ENCODE measurements at regions not wholly inside any gene's neighbourhood (a gene's known extent, or its start where the extent isn't known, plus 50 kb on each side); places are given as distances from the start of the nearest gene placed in this dataset.

GRCh38 chr6:15924893-15925292 lies 204.0 kb upstream of the MYLIP start:
- no peak overlapping the region for H2BK120ac ChIP-seq (ENCODE audit: low read depth, low read length)
- no peak overlapping the region for H2BK5ac ChIP-seq (ENCODE audit: low read length)
- no peak overlapping the region for H3K9ac ChIP-seq (ENCODE audit: low read depth, low read length, poor library complexity)
- no peak overlapping the region for H3K27ac ChIP-seq (replicated peaks; ENCODE audit: low read length)
- H3K27me3 ChIP-seq (ENCODE audit: control insufficient read depth in 3 of 3, insufficient read depth in 3 of 3, low read depth in 1 of 3, low read length in 3 of 3): no peaks in the 10 kb centered on the region
- DNase-seq (ENCODE audit: low spot score): no peak
- no peak overlapping the region for H3K14ac ChIP-seq (ENCODE audit: low read length)
- H2BK12ac ChIP-seq (ENCODE audit: low read length): no peak overlapping the region
- H4K91ac ChIP-seq (ENCODE audit: low read depth, low read length, poor library complexity): no peak overlapping the region
- no peaks in the 10 kb centered on the region for H3K9me3 ChIP-seq (replicated peaks in 1 of 2; ENCODE audit: control insufficient read depth in 2 of 2, insufficient read depth in 1 of 2, low read depth in 1 of 2, low read length in 2 of 2)
- H3K4me3 ChIP-seq (ENCODE audit: low read length in 2 of 2): no peak overlapping the region
- H4K8ac ChIP-seq (ENCODE audit: low read depth, low read length): no peak overlapping the region
- no peaks in the 10 kb centered on the region for H3K36me3 ChIP-seq (replicated peaks in 1 of 2; ENCODE audit: control insufficient read depth in 2 of 2, insufficient read depth in 2 of 2, low read length in 2 of 2)
- no peak overlapping the region for H2BK15ac ChIP-seq (ENCODE audit: low read length)
- H3K4me1 ChIP-seq (ENCODE audit: control insufficient read depth in 2 of 2, insufficient read depth in 1 of 2, low read depth in 1 of 2, low read length in 2 of 2): no peaks in the 10 kb centered on the region
- H3K79me1 ChIP-seq (ENCODE audit: low read depth, low read length): no peaks in the 10 kb centered on the region
- no peak overlapping the region for H3K4me2 ChIP-seq (ENCODE audit: insufficient read depth, low read length, poor library complexity, severe bottlenecking)
- no peak overlapping the region for H3K4ac ChIP-seq (ENCODE audit: low read length)
- H3K23ac ChIP-seq (ENCODE audit: low read depth, low read length, poor library complexity): no peak overlapping the region
- no peak overlapping the region for H2AFZ ChIP-seq (ENCODE audit: low read length)
- no peak overlapping the region for H3K18ac ChIP-seq (ENCODE audit: low read length)
- H2AK5ac ChIP-seq (ENCODE audit: low read depth, low read length): no peak overlapping the region

DNA sequence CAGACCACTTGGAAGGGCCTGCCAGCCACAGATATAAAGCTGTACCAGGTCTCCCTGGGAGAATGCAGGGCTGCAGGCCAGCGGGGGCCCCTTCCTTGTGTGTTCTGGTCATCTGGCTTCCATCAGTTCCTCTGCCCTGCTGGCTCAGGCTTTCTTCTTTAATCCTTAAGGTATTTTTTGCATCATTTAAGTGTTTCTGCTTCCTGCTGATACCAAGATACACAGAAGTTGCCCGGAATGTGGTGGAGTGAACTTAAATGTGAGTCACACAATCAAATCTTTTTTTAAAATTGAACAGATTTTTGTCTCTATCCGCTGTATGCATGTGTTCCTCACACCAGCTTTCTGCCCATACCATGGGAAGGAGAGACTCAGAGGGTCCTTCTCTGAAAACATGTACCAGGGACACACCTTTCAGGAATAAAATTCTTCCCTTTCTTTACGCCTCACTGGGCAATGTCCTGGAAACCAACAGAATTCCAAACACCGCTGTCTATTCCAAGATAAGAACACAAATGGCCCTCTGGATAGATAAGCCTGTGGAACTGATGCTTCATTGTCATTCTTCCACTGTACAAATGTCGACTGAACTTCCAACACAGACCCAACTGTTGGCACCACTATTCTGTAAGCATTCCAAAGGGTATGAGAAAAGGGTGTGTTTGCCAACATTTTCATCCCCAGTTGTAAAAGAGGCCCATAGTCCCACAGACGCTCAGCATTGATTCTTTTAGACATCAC lies 206.2 kb upstream of the MYLIP start:
- no peak overlapping the region for H2AK5ac ChIP-seq (ENCODE audit: low read depth, low read length)
- no peak overlapping the region for H3K14ac ChIP-seq (ENCODE audit: low read length)
- no peak overlapping the region for H3K4ac ChIP-seq (ENCODE audit: low read length)
- H3K27ac ChIP-seq (replicated peaks; ENCODE audit: low read length): no peak overlapping the region
- no peaks in the 10 kb centered on the region for H3K4me1 ChIP-seq (ENCODE audit: control insufficient read depth in 2 of 2, insufficient read depth in 1 of 2, low read depth in 1 of 2, low read length in 2 of 2)
- no peak for DNase-seq (ENCODE audit: low spot score)
- H3K79me1 ChIP-seq (ENCODE audit: low read depth, low read length): no peaks in the 10 kb centered on the region
- H4K8ac ChIP-seq (ENCODE audit: low read depth, low read length): no peak overlapping the region
- no peak overlapping the region for H2AFZ ChIP-seq (ENCODE audit: low read length)
- no peak overlapping the region for H3K9ac ChIP-seq (ENCODE audit: low read depth, low read length, poor library complexity)
- H4K91ac ChIP-seq (ENCODE audit: low read depth, low read length, poor library complexity): no peak overlapping the region
- no peaks in the 10 kb centered on the region for H3K9me3 ChIP-seq (replicated peaks in 1 of 2; ENCODE audit: control insufficient read depth in 2 of 2, insufficient read depth in 1 of 2, low read depth in 1 of 2, low read length in 2 of 2)
- no peak overlapping the region for H3K18ac ChIP-seq (ENCODE audit: low read length)
- no peaks in the 10 kb centered on the region for H3K27me3 ChIP-seq (ENCODE audit: control insufficient read depth in 3 of 3, insufficient read depth in 3 of 3, low read depth in 1 of 3, low read length in 3 of 3)
- H3K4me3 ChIP-seq (ENCODE audit: low read length in 2 of 2): no peak overlapping the region
- no peak overlapping the region for H3K4me2 ChIP-seq (ENCODE audit: insufficient read depth, low read length, poor library complexity, severe bottlenecking)
- no peak overlapping the region for H2BK12ac ChIP-seq (ENCODE audit: low read length)
- H3K36me3 ChIP-seq (replicated peaks in 1 of 2; ENCODE audit: control insufficient read depth in 2 of 2, insufficient read depth in 2 of 2, low read length in 2 of 2): no peaks in the 10 kb centered on the region
- no CpG with 5 or more reads among the region's 7 CpGs for WGBS, 2 donors (ENCODE audit: extremely low coverage in 2 of 2, insufficient read length in 2 of 2, insufficient replicate concordance in 1 of 2)
- no peak overlapping the region for H3K23ac ChIP-seq (ENCODE audit: low read depth, low read length, poor library complexity)
- no peak overlapping the region for H2BK120ac ChIP-seq (ENCODE audit: low read depth, low read length)
- no peak overlapping the region for H2BK5ac ChIP-seq (ENCODE audit: low read length)
- no peak overlapping the region for H2BK15ac ChIP-seq (ENCODE audit: low read length)

- Histone ChIP-seq H3K27me3 (ENCODE audit: control insufficient read depth in 3 of 3, insufficient read depth in 3 of 3, low read depth in 1 of 3, low read length in 3 of 3) (no peaks in the 10 kb centered on the region), H3K4ac (ENCODE audit: low read length) (no peak overlapping the region), H3K18ac (ENCODE audit: low read length) (no peak overlapping the region), H3K4me2 (ENCODE audit: insufficient read depth, low read length, poor library complexity, severe bottlenecking) (no peak overlapping the region), H4K91ac (ENCODE audit: low read depth, low read length, poor library complexity) (no peak overlapping the region), H3K9me3 (replicated peaks in 1 of 2; ENCODE audit: control insufficient read depth in 2 of 2, insufficient read depth in 1 of 2, low read depth in 1 of 2, low read length in 2 of 2) (no peaks in the 10 kb centered on the region), H4K8ac (ENCODE audit: low read depth, low read length) (no peak overlapping the region), H2AFZ (ENCODE audit: low read length) (no peak overlapping the region), H3K4me1 (ENCODE audit: control insufficient read depth in 2 of 2, insufficient read depth in 1 of 2, low read depth in 1 of 2, low read length in 2 of 2) (no peaks in the 10 kb centered on the region), H3K23ac (ENCODE audit: low read depth, low read length, poor library complexity) (no peak overlapping the region), H3K9ac (ENCODE audit: low read depth, low read length, poor library complexity) (no peak overlapping the region), H2BK5ac (ENCODE audit: low read length) (no peak overlapping the region), H3K79me1 (ENCODE audit: low read depth, low read length) (no peaks in the 10 kb centered on the region), H3K4me3 (ENCODE audit: low read length in 2 of 2) (no peak overlapping the region), H3K27ac (replicated peaks; ENCODE audit: low read length) (no peak overlapping the region), H3K14ac (ENCODE audit: low read length) (no peak overlapping the region), H2BK12ac (ENCODE audit: low read length) (no peak overlapping the region), H2BK120ac (ENCODE audit: low read depth, low read length) (no peak overlapping the region), H2AK5ac (ENCODE audit: low read depth, low read length) (no peak overlapping the region), H3K36me3 (replicated peaks in 1 of 2; ENCODE audit: control insufficient read depth in 2 of 2, insufficient read depth in 2 of 2, low read length in 2 of 2) (no peaks in the 10 kb centered on the region), H2BK15ac (ENCODE audit: low read length) (no peak overlapping the region)
- no CpG with 5 or more reads among the region's 2 CpGs for WGBS, 2 donors (ENCODE audit: extremely low coverage in 2 of 2, insufficient read length in 2 of 2, insufficient replicate concordance in 1 of 2)
- no peak for DNase-seq (ENCODE audit: low spot score)
Measured at GRCh38 chr6:15921243-15921642, 207.6 kb upstream of the MYLIP start.

DNA sequence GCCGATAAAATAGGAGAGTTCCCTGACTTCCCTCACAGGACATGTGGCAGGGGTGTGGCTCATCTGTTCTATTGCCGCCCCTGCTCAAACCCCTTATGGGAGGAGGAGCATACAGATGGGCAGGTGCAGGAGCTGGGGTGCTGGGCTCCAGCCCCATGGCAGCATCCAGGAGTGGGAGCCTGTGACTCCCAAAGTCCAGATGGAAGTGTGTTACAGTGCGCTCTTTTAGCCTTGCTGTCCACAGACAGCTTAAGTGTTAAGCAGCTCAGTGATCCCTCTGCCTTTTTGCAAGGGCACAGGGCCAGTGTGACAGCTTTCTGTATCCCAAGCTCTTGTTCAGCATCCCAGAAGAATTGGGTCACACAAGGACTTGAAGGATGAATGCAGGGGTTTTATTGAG lies 212.3 kb upstream of the MYLIP start:
- no CpG with 5 or more reads among the region's 3 CpGs for WGBS, 2 donors (ENCODE audit: extremely low coverage in 2 of 2, insufficient read length in 2 of 2, insufficient replicate concordance in 1 of 2)
- Histone ChIP-seq H3K4me1 (ENCODE audit: control insufficient read depth in 2 of 2, insufficient read depth in 1 of 2, low read depth in 1 of 2, low read length in 2 of 2) (no peaks in the 10 kb centered on the region), H2BK15ac (ENCODE audit: low read length) (no peak overlapping the region), H3K14ac (ENCODE audit: low read length) (no peak overlapping the region), H3K27ac (replicated peaks; ENCODE audit: low read length) (no peak overlapping the region), H4K8ac (ENCODE audit: low read depth, low read length) (no peak overlapping the region), H2AFZ (ENCODE audit: low read length) (no peak overlapping the region), H3K23ac (ENCODE audit: low read depth, low read length, poor library complexity) (no peak overlapping the region), H3K18ac (ENCODE audit: low read length) (no peak overlapping the region), H3K4ac (ENCODE audit: low read length) (no peak overlapping the region), H3K79me1 (ENCODE audit: low read depth, low read length) (no peaks in the 10 kb centered on the region), H3K27me3 (ENCODE audit: control insufficient read depth in 3 of 3, insufficient read depth in 3 of 3, low read depth in 1 of 3, low read length in 3 of 3) (no peaks in the 10 kb centered on the region), H3K9ac (ENCODE audit: low read depth, low read length, poor library complexity) (no peak overlapping the region), H3K4me2 (ENCODE audit: insufficient read depth, low read length, poor library complexity, severe bottlenecking) (no peak overlapping the region), H3K36me3 (replicated peaks in 1 of 2; ENCODE audit: control insufficient read depth in 2 of 2, insufficient read depth in 2 of 2, low read length in 2 of 2) (no peaks in the 10 kb centered on the region), H2BK12ac (ENCODE audit: low read length) (no peak overlapping the region), H3K4me3 (ENCODE audit: low read length in 2 of 2) (no peak overlapping the region), H3K9me3 (replicated peaks in 1 of 2; ENCODE audit: control insufficient read depth in 2 of 2, insufficient read depth in 1 of 2, low read depth in 1 of 2, low read length in 2 of 2) (no peaks in the 10 kb centered on the region), H2BK5ac (ENCODE audit: low read length) (no peak overlapping the region), H4K91ac (ENCODE audit: low read depth, low read length, poor library complexity) (no peak overlapping the region), H2AK5ac (ENCODE audit: low read depth, low read length) (no peak overlapping the region), H2BK120ac (ENCODE audit: low read depth, low read length) (no peak overlapping the region)
- no peak for DNase-seq (ENCODE audit: low spot score)
